GM20000 (cell line): ENCODE measurements at regions not wholly inside any gene's neighbourhood (a gene's known extent, or its start where the extent isn't known, plus 50 kb on each side); places are given as distances from the start of the nearest gene placed in this dataset.

Experiments used
- DNase-seq: peaks from one replicate; pipeline ENCODE4 v3.0.0; 2012; ENCODE audit warnings: low spot score
- CTCF ChIP-seq: IDR thresholded peaks from 2 replicates; pipeline ENCODE4 v1.5.1; 2012; ENCODE audit warnings: mild to moderate bottlenecking, control low read depth; ENCODE audit errors: extremely low read depth, missing control alignments

GRCh38 chr15:69523010-69524001 lies 70.7 kb downstream of the RPLP1 start:
- peak; percentile 73 for DNase-seq
- peak; percentile 71 for TF ChIP-seq CTCF

- DNase-seq = no peak
- no peak for TF ChIP-seq CTCF
Observed at GRCh38 chr15:69524296-69524695, 71.7 kb downstream of the RPLP1 start.

GRCh38 chr15:69524814-69525213 lies 72.2 kb downstream of the RPLP1 start:
- TF ChIP-seq CTCF = no peak
- DNase-seq = no peak

- no peak for TF ChIP-seq CTCF
- no peak for DNase-seq
Observed at GRCh38 chr15:69525543-69525942, 72.9 kb downstream of the RPLP1 start.

GRCh38 chr15:69526081-69527061 lies 73.8 kb downstream of the RPLP1 start:
- no peak for DNase-seq
- no peak for TF ChIP-seq CTCF

GRCh38 chr15:69529141-69529540 lies 76.5 kb downstream of the RPLP1 start:
- DNase-seq = no peak
- TF ChIP-seq CTCF = no peak
